Sigmoid colon (tissue), 6 donors: ENCODE measurements at regions not wholly inside any gene's neighbourhood (a gene's known extent, or its start where the extent isn't known, plus 50 kb on each side); places are given as distances from the start of the nearest gene placed in this dataset.

Experiments
- DNase-seq: peaks from one replicate; pipeline ENCODE4 v3.0.0-alpha.2; 2019
- H3K27ac ChIP-seq, 4 donors: fragments of 200-600 bp; sonication (generic); one replicate each; pipeline ENCODE4 v1.5.1; 2016 to 2019; ENCODE audit warnings: mild to moderate bottlenecking in 1 of 4
- H3K27me3 ChIP-seq, 3 donors: fragments of 200-600 bp; sonication (generic); one replicate each; pipeline ENCODE4 v1.5.1; 2019; ENCODE audit warnings: mild to moderate bottlenecking in 1 of 3
- H3K36me3 ChIP-seq, 4 donors: fragments of 200-600 bp; sonication (generic); one replicate each; pipeline ENCODE4 v1.5.1; 2016 to 2019
- H3K4me1 ChIP-seq, 4 donors: fragments of 200-600 bp; sonication (generic); one replicate each; pipeline ENCODE4 v1.5.1; 2017 to 2019
- H3K4me3 ChIP-seq, 4 donors: fragments of 200-600 bp; sonication (generic); one replicate each; pipeline ENCODE4 v1.5.1; 2017 to 2019; ENCODE audit warnings: mild to moderate bottlenecking in 2 of 4, moderate library complexity in 1 of 4
- H3K9me3 ChIP-seq, 4 donors: fragments of 200-600 bp in 3 of 4; sonication (generic) in 3 of 4; one replicate each; pipeline versions ENCODE4 v1.5.1 to v1.6.1; 2013 to 2019
- EP300 ChIP-seq, 4 donors: sonication (generic); formaldehyde crosslinking; IDR thresholded peaks; one replicate each; pipeline ENCODE4 v1.6.1; 2017; ENCODE audit warnings: antibody characterized with exemption in 4 of 4
- POLR2A ChIP-seq, 2 donors: fragments of 450-650 bp; IDR thresholded peaks; one replicate each; pipeline ENCODE4 v1.6.1; 2016; ENCODE audit warnings: antibody characterized with exemption in 2 of 2, mild to moderate bottlenecking in 2 of 2, moderate library complexity in 2 of 2
- POLR2AphosphoS5 ChIP-seq, 4 donors: sonication (generic); formaldehyde crosslinking; IDR thresholded peaks; one replicate each; pipeline ENCODE4 v1.6.1; 2017; ENCODE audit warnings: antibody characterized with exemption in 4 of 4
- WGBS, 2 donors: extraction: QIAGEN DNeasy Blood & Tissue Kit; methylation state at CpG; one replicate each; pipeline ENCODE4 v1.1.7; 2013; 5-methylcytosine and 5-hydroxymethylcytosine counted together
- intact Hi-C: fragments of 100-400 bp; cut with DNase I; formaldehyde crosslinking; loops from one replicate; pipeline ENCODE4 v1.15.1; 2023
- TF ChIP-seq, protein P1 (sequence below), 4 experiments: fragments of 450-650 bp in 3 of 4; fragments of 200-600 bp in 1 of 4; IDR thresholded peaks; one replicate each; pipeline ENCODE4 v1.5.1; 2016 to 2019; ENCODE audit warnings: antibody characterized with exemption in 4 of 4, mild to moderate bottlenecking in 3 of 4, moderate library complexity in 2 of 4
- donor health status: healthy with polysubstance abuse.
- donor health status: healthy.

DNA sequence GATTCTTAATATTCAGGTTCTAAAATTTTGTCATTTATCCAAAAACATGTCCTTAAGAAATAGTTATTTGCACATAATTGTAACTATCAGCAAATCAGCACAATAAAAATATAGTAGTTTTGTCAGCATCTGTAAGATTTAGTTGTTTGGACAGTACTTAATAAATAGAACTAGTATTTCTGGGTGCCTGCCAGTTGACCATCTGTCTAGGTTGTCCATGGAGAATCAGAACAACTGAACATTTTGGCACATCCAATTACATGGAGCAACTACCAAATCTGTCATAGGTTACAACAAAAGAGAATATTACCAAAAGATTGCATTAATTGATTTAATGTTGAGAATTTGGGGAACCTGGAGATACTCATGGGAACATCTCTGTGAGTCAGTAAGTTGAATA is 305.5 kb upstream of the TACR3 start:
- Histone ChIP-seq H3K9me3 (no peaks in the 10 kb centered on the region), H3K27ac (no peak overlapping the region), H3K4me3 (no peak overlapping the region), H3K4me1 (no peaks in the 10 kb centered on the region), H3K27me3 (no peaks in the 10 kb centered on the region), H3K36me3 (no peaks in the 10 kb centered on the region)
- no peak for DNase-seq
- intact Hi-C loops, result no loop called here
- TF ChIP-seq POLR2AphosphoS5 (IDR thresholded peaks at IDR 0.05) (no peak), POLR2A (IDR thresholded peaks at IDR 0.05) (no peak)

DNA sequence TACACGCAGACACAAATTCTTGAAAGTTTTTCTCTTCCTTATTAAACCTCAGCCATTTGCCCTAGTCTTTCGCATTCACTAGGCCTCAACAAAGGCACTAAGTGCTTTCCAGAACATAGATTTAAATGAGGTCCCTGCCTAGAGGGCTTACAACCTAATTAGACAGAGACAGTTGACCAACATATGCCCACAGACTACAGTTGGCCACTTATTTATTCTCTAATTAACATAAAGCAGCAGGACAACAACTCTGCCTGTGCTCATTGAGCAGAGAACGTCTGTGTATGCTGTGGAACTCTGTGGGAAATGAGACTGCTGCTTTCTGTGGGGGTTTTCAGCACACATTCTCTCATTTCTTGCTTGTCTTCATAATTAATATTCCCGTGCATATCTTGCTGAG is 303.0 kb upstream of the TACR3 start:
- intact Hi-C loops, result no loop called here
- H3K36me3 ChIP-seq, result no peaks in the 10 kb centered on the region
- WGBS, 2 donors, result 83% methylated on average over 4 of the region's 4 CpGs
- no peak overlapping the region for H3K4me3 ChIP-seq
- no peaks in the 10 kb centered on the region for H3K9me3 ChIP-seq
- no peaks in the 10 kb centered on the region for H3K27me3 ChIP-seq
- TF ChIP-seq EP300 (IDR thresholded peaks at IDR 0.05), result no peak
- TF ChIP-seq POLR2A (IDR thresholded peaks at IDR 0.05), result no peak
- no peak for TF ChIP-seq POLR2AphosphoS5 (IDR thresholded peaks at IDR 0.05)
- TF ChIP-seq, protein P1, sequence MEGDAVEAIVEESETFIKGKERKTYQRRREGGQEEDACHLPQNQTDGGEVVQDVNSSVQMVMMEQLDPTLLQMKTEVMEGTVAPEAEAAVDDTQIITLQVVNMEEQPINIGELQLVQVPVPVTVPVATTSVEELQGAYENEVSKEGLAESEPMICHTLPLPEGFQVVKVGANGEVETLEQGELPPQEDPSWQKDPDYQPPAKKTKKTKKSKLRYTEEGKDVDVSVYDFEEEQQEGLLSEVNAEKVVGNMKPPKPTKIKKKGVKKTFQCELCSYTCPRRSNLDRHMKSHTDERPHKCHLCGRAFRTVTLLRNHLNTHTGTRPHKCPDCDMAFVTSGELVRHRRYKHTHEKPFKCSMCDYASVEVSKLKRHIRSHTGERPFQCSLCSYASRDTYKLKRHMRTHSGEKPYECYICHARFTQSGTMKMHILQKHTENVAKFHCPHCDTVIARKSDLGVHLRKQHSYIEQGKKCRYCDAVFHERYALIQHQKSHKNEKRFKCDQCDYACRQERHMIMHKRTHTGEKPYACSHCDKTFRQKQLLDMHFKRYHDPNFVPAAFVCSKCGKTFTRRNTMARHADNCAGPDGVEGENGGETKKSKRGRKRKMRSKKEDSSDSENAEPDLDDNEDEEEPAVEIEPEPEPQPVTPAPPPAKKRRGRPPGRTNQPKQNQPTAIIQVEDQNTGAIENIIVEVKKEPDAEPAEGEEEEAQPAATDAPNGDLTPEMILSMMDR (IDR thresholded peaks at IDR 0.05), result no peak
- no peak for DNase-seq
- no peak overlapping the region for H3K27ac ChIP-seq
- no peaks in the 10 kb centered on the region for H3K4me1 ChIP-seq

DNA sequence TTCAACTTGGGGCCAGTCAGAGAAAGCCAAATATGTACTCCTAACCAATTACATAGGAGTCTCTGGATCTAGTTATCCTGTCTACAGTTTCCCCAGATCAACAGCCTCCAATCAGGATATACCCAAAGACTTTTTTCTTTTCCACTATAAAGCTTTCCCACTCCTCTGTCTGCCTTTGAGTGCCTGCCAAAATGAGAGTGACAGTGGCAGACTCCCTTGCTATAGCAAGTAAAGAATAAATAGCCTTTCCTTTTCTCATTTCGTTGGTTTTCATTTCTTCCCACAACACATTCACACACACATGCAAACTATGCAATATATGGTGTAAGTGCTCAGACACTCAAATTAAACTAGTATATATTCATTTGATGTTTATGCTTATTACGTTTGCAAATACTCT is 302.4 kb upstream of the TACR3 start:
- Histone ChIP-seq H3K4me1 (no peaks in the 10 kb centered on the region), H3K4me3 (no peak overlapping the region), H3K9me3 (no peaks in the 10 kb centered on the region), H3K27ac (no peak overlapping the region), H3K27me3 (no peaks in the 10 kb centered on the region), H3K36me3 (no peaks in the 10 kb centered on the region)
- no peak for DNase-seq
- intact Hi-C loops, result no loop called here
- WGBS, 2 donors, result 72 to 76% methylated on average over 2 of the region's 2 CpGs
- no peak for TF ChIP-seq EP300 (IDR thresholded peaks at IDR 0.05)
- TF ChIP-seq, protein P1 (IDR thresholded peaks at IDR 0.05), result no peak

DNA sequence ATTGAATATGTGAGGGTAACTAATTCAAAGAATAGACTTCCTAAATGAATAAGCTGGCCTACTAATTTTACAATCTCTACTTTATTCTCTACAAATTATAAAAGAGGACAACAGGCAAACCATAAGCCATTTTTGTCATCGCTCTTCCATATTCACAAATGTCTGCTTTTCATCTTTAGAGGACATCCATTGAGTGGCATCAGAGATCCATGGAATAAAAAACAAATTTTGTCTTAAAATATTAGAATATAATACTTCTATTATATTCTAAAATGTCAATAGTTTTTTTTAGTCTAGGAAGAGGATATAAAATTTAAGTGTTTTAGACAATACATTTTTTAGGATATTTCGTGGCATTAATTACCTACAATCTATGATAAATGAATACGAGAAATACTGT is 300.9 kb upstream of the TACR3 start:
- 90 to 95% methylated on average over 3 of the region's 3 CpGs for WGBS, 2 donors
- Histone ChIP-seq H3K9me3 (no peaks in the 10 kb centered on the region), H3K27me3 (no peaks in the 10 kb centered on the region), H3K4me1 (no peaks in the 10 kb centered on the region), H3K36me3 (no peaks in the 10 kb centered on the region), H3K27ac (no peak overlapping the region), H3K4me3 (no peak overlapping the region)
- TF ChIP-seq, protein P1 (IDR thresholded peaks at IDR 0.05), result no peak
- no peak for TF ChIP-seq POLR2A (IDR thresholded peaks at IDR 0.05)
- TF ChIP-seq EP300 (IDR thresholded peaks at IDR 0.05), result no peak
- no peak for TF ChIP-seq POLR2AphosphoS5 (IDR thresholded peaks at IDR 0.05)
- DNase-seq, result no peak
- intact Hi-C loops, result no loop called here

DNA sequence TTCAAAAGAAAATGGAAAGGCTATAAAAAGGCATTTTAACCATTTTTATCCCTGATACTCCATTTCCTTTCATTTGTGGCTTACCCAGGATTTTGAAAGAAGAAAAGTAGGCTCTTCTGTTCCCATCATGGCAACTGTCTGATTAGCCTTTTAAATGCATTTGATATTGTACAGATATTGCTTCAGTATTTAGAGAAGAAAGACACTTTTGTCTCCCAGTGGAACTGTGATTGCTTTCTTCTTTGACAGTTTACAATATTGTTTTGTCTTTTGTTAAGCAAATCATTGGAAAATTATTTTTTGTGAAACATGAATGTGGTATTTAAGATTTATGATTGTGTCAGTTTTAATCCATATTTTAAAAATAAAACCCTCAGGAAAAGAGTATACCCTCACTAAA is 297.4 kb upstream of the TACR3 start:
- Histone ChIP-seq H3K4me1 (no peaks in the 10 kb centered on the region), H3K9me3 (no peaks in the 10 kb centered on the region), H3K4me3 (no peak overlapping the region), H3K27ac (no peak overlapping the region), H3K27me3 (no peaks in the 10 kb centered on the region), H3K36me3 (no peaks in the 10 kb centered on the region)
- intact Hi-C loops, result loop anchor here (10.0 kb wide), 1 partner anchor 848 kb away; no protein-coding TSS in a partner anchor
- TF ChIP-seq POLR2A (IDR thresholded peaks at IDR 0.05) (no peak), EP300 (IDR thresholded peaks at IDR 0.05) (no peak), POLR2AphosphoS5 (IDR thresholded peaks at IDR 0.05) (no peak)
- TF ChIP-seq, protein P1 (IDR thresholded peaks at IDR 0.05), result no peak
- no peak for DNase-seq
